MM.1S (cell line): ENCODE measurements at regions not wholly inside any gene's neighbourhood (a gene's known extent, or its start where the extent isn't known, plus 50 kb on each side); places are given as distances from the start of the nearest gene placed in this dataset.

ENCODE experiments used
- EZH2 ChIP-seq: fragments of 300-600 bp; sonication (generic); optimal IDR thresholded peaks from 2 replicates; pipeline ENCODE3; 2017; ENCODE audit warnings: low read depth, mild to moderate bottlenecking, antibody characterized with exemption, low read length, mixed read lengths
- TF ChIP-seq, protein P1 (sequence below): fragments of 300-600 bp; sonication (generic); IDR thresholded peaks from 2 replicates; pipeline ENCODE4 v1.5.1; 2016; ENCODE audit warnings: antibody characterized with exemption, low read length, mixed read lengths

DNA sequence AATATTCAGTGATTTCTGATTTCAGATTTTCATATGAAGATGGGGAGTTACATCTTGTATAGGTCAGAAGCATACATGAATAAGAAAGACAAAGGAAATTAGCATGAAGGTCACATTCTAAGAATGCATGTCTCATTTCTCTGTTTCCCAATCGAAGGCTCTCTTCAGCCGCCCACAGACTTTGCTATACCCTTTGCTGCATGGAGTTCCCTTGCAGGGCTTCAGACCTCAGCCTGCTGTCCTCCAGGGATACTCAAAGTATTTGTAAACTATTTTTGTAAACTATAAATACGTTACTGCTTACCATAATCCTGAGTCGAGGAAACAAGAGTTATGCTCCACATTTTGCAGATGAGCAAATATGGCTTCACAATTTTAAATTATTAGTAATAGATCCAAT is 738.4 kb downstream of the PCDH18 start:
- TF ChIP-seq, protein P1, sequence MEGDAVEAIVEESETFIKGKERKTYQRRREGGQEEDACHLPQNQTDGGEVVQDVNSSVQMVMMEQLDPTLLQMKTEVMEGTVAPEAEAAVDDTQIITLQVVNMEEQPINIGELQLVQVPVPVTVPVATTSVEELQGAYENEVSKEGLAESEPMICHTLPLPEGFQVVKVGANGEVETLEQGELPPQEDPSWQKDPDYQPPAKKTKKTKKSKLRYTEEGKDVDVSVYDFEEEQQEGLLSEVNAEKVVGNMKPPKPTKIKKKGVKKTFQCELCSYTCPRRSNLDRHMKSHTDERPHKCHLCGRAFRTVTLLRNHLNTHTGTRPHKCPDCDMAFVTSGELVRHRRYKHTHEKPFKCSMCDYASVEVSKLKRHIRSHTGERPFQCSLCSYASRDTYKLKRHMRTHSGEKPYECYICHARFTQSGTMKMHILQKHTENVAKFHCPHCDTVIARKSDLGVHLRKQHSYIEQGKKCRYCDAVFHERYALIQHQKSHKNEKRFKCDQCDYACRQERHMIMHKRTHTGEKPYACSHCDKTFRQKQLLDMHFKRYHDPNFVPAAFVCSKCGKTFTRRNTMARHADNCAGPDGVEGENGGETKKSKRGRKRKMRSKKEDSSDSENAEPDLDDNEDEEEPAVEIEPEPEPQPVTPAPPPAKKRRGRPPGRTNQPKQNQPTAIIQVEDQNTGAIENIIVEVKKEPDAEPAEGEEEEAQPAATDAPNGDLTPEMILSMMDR, result no peak
- no peak for TF ChIP-seq EZH2
